ENCODE measurements at regions not wholly inside any gene's neighbourhood (a gene's known extent, or its start where the extent isn't known, plus 50 kb on each side); places are given as distances from the start of the nearest gene placed in this dataset.

- Histone ChIP-seq H3K36me3 (ENCODE audit: insufficient read depth, low read length) (no peaks in the 10 kb centered on the region), H3K4me2 (ENCODE audit: low read length) (no peak overlapping the region), H4K20me1 (ENCODE audit: insufficient read depth, low read length) (no peaks in the 10 kb centered on the region), H2AFZ (ENCODE audit: low read length) (no peak overlapping the region), H3K4me3 (ENCODE audit: low read depth, low read length, poor library complexity, severe bottlenecking) (no peak overlapping the region), H3K79me2 (ENCODE audit: insufficient read depth, low read depth, low read length) (no peaks in the 10 kb centered on the region), H3K9me2 (ENCODE audit: insufficient read depth, low read length) (no peaks in the 10 kb centered on the region), H3K4me1 (ENCODE audit: insufficient read depth, low read length, poor library complexity, severe bottlenecking) (no peaks in the 10 kb centered on the region), H3K27ac (ENCODE audit: low read depth, low read length, poor library complexity, severe bottlenecking) (no peak overlapping the region), H3K9me3 (ENCODE audit: low read length) (no peaks in the 10 kb centered on the region)
- CTCF ChIA-PET (ENCODE audit: unreplicated experiment), result no interaction called here
- DNase-seq (ENCODE audit: low spot score), result no peak
- no peak for TF ChIP-seq CTCF (conservative IDR thresholded peaks at IDR 0.05; ENCODE audit: low read length)
- TF ChIP-seq EZH2phosphoT487 (IDR thresholded peaks at IDR 0.05; ENCODE audit: borderline replicate concordance, low read depth, low read length), result no peak
- intact Hi-C loops (cut with micrococcal nuclease; ENCODE audit: unreplicated experiment), result no loop called here
- no TSS peak for BruUV-seq (replicated peaks)
- POLR2A ChIA-PET, result no interaction called here
Measured at GRCh38 chr11:81578571-81578970, 1155.1 kb downstream of the FAM181B start.

- H4K20me1 ChIP-seq (ENCODE audit: insufficient read depth, low read length), result no peaks in the 10 kb centered on the region
- CTCF ChIA-PET (ENCODE audit: unreplicated experiment), result no interaction called here
Measured at GRCh38 chr11:81574301-81574700, 1159.4 kb downstream of the FAM181B start.

GRCh38 chr11:81573367-81573766, 1160.3 kb downstream of the FAM181B start:
- H3K4me2 ChIP-seq (ENCODE audit: low read length), result no peak overlapping the region
- intact Hi-C loops (cut with micrococcal nuclease; ENCODE audit: unreplicated experiment), result no loop called here
- H3K4me3 ChIP-seq (ENCODE audit: low read depth, low read length, poor library complexity, severe bottlenecking), result no peak overlapping the region
- no peaks in the 10 kb centered on the region for H3K79me2 ChIP-seq (ENCODE audit: insufficient read depth, low read depth, low read length)
- H4K20me1 ChIP-seq (ENCODE audit: insufficient read depth, low read length), result no peaks in the 10 kb centered on the region
- TF ChIP-seq EZH2phosphoT487 (IDR thresholded peaks at IDR 0.05; ENCODE audit: borderline replicate concordance, low read depth, low read length) (no peak), CTCF (conservative IDR thresholded peaks at IDR 0.05; ENCODE audit: low read length) (no peak)
- BruUV-seq (replicated peaks), result no TSS peak
- no peak for DNase-seq (ENCODE audit: low spot score)
- CTCF ChIA-PET (ENCODE audit: unreplicated experiment), result no interaction called here
- no peaks in the 10 kb centered on the region for H3K9me3 ChIP-seq (ENCODE audit: low read length)
- no peak overlapping the region for H3K27ac ChIP-seq (ENCODE audit: low read depth, low read length, poor library complexity, severe bottlenecking)
- no peak overlapping the region for H2AFZ ChIP-seq (ENCODE audit: low read length)
- H3K9me2 ChIP-seq (ENCODE audit: insufficient read depth, low read length), result no peaks in the 10 kb centered on the region
- no peaks in the 10 kb centered on the region for H3K36me3 ChIP-seq (ENCODE audit: insufficient read depth, low read length)
- no peaks in the 10 kb centered on the region for H3K4me1 ChIP-seq (ENCODE audit: insufficient read depth, low read length, poor library complexity, severe bottlenecking)
- POLR2A ChIA-PET, result interaction anchor here (0.6 kb wide), 1 partner anchor 1036 kb away, joined by 9 read pairs; no protein-coding TSS in a partner anchor

More at GRCh38 chr11:81574301-81574700, 1159.4 kb downstream of the FAM181B start:
- Histone ChIP-seq H3K79me2 (ENCODE audit: insufficient read depth, low read depth, low read length) (no peaks in the 10 kb centered on the region), H3K4me3 (ENCODE audit: low read depth, low read length, poor library complexity, severe bottlenecking) (no peak overlapping the region), H3K27ac (ENCODE audit: low read depth, low read length, poor library complexity, severe bottlenecking) (no peak overlapping the region), H3K4me2 (ENCODE audit: low read length) (no peak overlapping the region), H3K4me1 (ENCODE audit: insufficient read depth, low read length, poor library complexity, severe bottlenecking) (no peaks in the 10 kb centered on the region), H3K36me3 (ENCODE audit: insufficient read depth, low read length) (no peaks in the 10 kb centered on the region), H2AFZ (ENCODE audit: low read length) (no peak overlapping the region), H3K9me2 (ENCODE audit: insufficient read depth, low read length) (no peaks in the 10 kb centered on the region), H3K9me3 (ENCODE audit: low read length) (no peaks in the 10 kb centered on the region)
- intact Hi-C loops (cut with micrococcal nuclease; ENCODE audit: unreplicated experiment), result no loop called here
- TF ChIP-seq CTCF (conservative IDR thresholded peaks at IDR 0.05; ENCODE audit: low read length), result no peak
- TF ChIP-seq EZH2phosphoT487 (IDR thresholded peaks at IDR 0.05; ENCODE audit: borderline replicate concordance, low read depth, low read length), result no peak
- POLR2A ChIA-PET, result no interaction called here
- DNase-seq (ENCODE audit: low spot score), result no peak
- BruUV-seq (replicated peaks), result no TSS peak
